H1 (cell line): ENCODE measurements at regions not wholly inside any gene's neighbourhood (a gene's known extent, or its start where the extent isn't known, plus 50 kb on each side); places are given as distances from the start of the nearest gene placed in this dataset.
A peak's percentile ranks its signal among the peaks of the same experiment; 100 is the strongest.

ENCODE experiments used
- CTCF ChIA-PET: fragments of 300-600 bp; sonication (Branson Sonifier 250); formaldehyde crosslinking; loops from one replicate; lab custom pipeline; 2021; ENCODE audit not compliant: partially characterized antibody; lab: Charles Lee
- POLR2A ChIA-PET: fragments of 300-600 bp; sonication (Branson Sonifier 250); formaldehyde crosslinking; loops from one replicate; lab custom pipeline; 2021; ENCODE audit warnings: inconsistent platforms; ENCODE audit not compliant: partially characterized antibody; lab: Charles Lee
- DNase-seq, 2 experiments: peaks; one replicate each; pipeline versions ENCODE4 v3.0.0 to v3.0.0-alpha.2; 2010 to 2022; ENCODE audit warnings: low spot score in 2 of 2, low read depth in 1 of 2, mixed read lengths in 1 of 2
- FAIRE-seq: peaks from 2 replicates; lab custom pipeline; 2011; peaks lifted over from hg19 to GRCh38; lab: Jason Lieb, UNC
- H2AFZ ChIP-seq: 2 replicates; pipeline ENCODE4 v1.8.1; 2012; ENCODE audit warnings: low read length, inconsistent platforms
- H2AK5ac ChIP-seq: 2 replicates; pipeline ENCODE4 v1.6.1; 2013; ENCODE audit warnings: low read depth, low read length
- H2BK120ac ChIP-seq: replicated peaks from 2 replicates; pipeline ENCODE3; 2013; ENCODE audit warnings: low read depth, low read length, inconsistent platforms
- H2BK12ac ChIP-seq: 2 replicates; pipeline ENCODE4 v1.6.1; 2013; ENCODE audit warnings: low read depth, low read length
- H2BK15ac ChIP-seq: 2 replicates; pipeline ENCODE4 v1.6.1; 2013; ENCODE audit warnings: low read length
- H2BK20ac ChIP-seq: 2 replicates; pipeline ENCODE4 v1.6.1; 2013; ENCODE audit warnings: low read length
- H2BK5ac ChIP-seq: 2 replicates; pipeline ENCODE4 v1.6.1; 2013; ENCODE audit warnings: low read depth, low read length
- H3K14ac ChIP-seq: 2 replicates; pipeline ENCODE4 v1.6.1; 2013; ENCODE audit warnings: inconsistent platforms; ENCODE audit not compliant: insufficient read length
- H3K18ac ChIP-seq: 2 replicates; pipeline ENCODE4 v1.6.1; 2013; ENCODE audit warnings: low read length; ENCODE audit errors: extremely low read depth
- H3K23ac ChIP-seq: 2 replicates; pipeline ENCODE4 v1.6.1; 2013; ENCODE audit warnings: inconsistent platforms; ENCODE audit not compliant: insufficient read length
- H3K23me2 ChIP-seq: 2 replicates; pipeline ENCODE4 v1.6.1; 2013; ENCODE audit warnings: low read depth, low read length
- H3K27ac ChIP-seq: 2 replicates; pipeline ENCODE4 v1.6.1; 2011; ENCODE audit warnings: low read depth, low read length, inconsistent platforms
- H3K27me3 ChIP-seq, 4 experiments: replicated peaks in 1 of 4; 1 replicate in 1 of 4; 2 replicates in 3 of 4; pipeline versions ENCODE4 v1.6.1 to v1.8.1; 2011 to 2013; ENCODE audit warnings: low read length in 3 of 4, mild to moderate bottlenecking in 3 of 4, inconsistent platforms in 2 of 4, mixed read lengths in 2 of 4, moderate library complexity in 1 of 4; ENCODE audit not compliant: control insufficient read depth in 3 of 4, insufficient read depth in 3 of 4; ENCODE audit errors: extremely low read depth in 1 of 4
- H3K36me3 ChIP-seq, 4 experiments: 2 replicates each; pipeline versions ENCODE4 v1.6.1 to v1.8.1; 2011 to 2013; ENCODE audit warnings: mild to moderate bottlenecking in 4 of 4, low read length in 3 of 4, moderate library complexity in 2 of 4, control low read depth in 1 of 4, inconsistent platforms in 1 of 4; ENCODE audit not compliant: insufficient read depth in 4 of 4, control insufficient read depth in 2 of 4
- H3K4ac ChIP-seq: replicated peaks from 2 replicates; pipeline ENCODE3; 2013; ENCODE audit warnings: low read length, low read depth, mixed read lengths, inconsistent platforms; ENCODE audit not compliant: insufficient read length
- H3K4me1 ChIP-seq, 4 experiments: replicated peaks in 1 of 4; 1 replicate in 1 of 4; 2 replicates in 3 of 4; pipeline versions ENCODE4 v1.6.1 to v1.8.1; 2011 to 2013; ENCODE audit warnings: low read length in 3 of 4, inconsistent platforms in 2 of 4, mixed read lengths in 1 of 4; ENCODE audit not compliant: insufficient read depth in 4 of 4, control insufficient read depth in 3 of 4
- H3K4me2 ChIP-seq, 2 experiments: 2 replicates each; pipeline versions ENCODE4 v1.6.1 to v1.8.1; 2011 to 2013; ENCODE audit warnings: low read depth in 2 of 2, low read length in 2 of 2, control low read depth in 1 of 2, inconsistent platforms in 1 of 2, mild to moderate bottlenecking in 1 of 2; ENCODE audit not compliant: insufficient read depth in 1 of 2
- H3K4me3 ChIP-seq, 4 experiments: fragments of 200-600, 300-600 bp in 1 of 4; sonication (generic), shearing (Covaris generic), sonication (Bioruptor Twin) in 1 of 4; 2 replicates each; pipeline versions ENCODE4 v1.5.1 to v1.8.1; 2011 to 2016; ENCODE audit warnings: low read length in 4 of 4, low read depth in 3 of 4, control low read depth in 2 of 4, inconsistent platforms in 2 of 4, mild to moderate bottlenecking in 2 of 4, mixed read lengths in 1 of 4, moderate library complexity in 1 of 4; ENCODE audit not compliant: insufficient read depth in 2 of 4; ENCODE audit errors: extremely low read depth in 1 of 4
- H3K56ac ChIP-seq: replicated peaks from 2 replicates; pipeline ENCODE3; 2013; ENCODE audit warnings: low read depth, mild to moderate bottlenecking, mixed read lengths, low read length, inconsistent platforms; ENCODE audit not compliant: insufficient read length
- H3K79me1 ChIP-seq: 2 replicates; pipeline ENCODE4 v1.6.1; 2013; ENCODE audit warnings: low read depth, low read length, control low read depth
- H3K79me2 ChIP-seq, 2 experiments: 2 replicates each; pipeline versions ENCODE4 v1.6.1 to v1.8.1; 2012 to 2013; ENCODE audit warnings: low read length in 2 of 2, mild to moderate bottlenecking in 2 of 2, inconsistent platforms in 1 of 2; ENCODE audit not compliant: insufficient read depth in 2 of 2, control insufficient read depth in 1 of 2
- H3K9ac ChIP-seq, 4 experiments: replicated peaks in 1 of 4; 1 replicate in 1 of 4; 2 replicates in 3 of 4; pipeline versions ENCODE4 v1.6.1 to v1.8.1; 2011 to 2013; ENCODE audit warnings: low read depth in 3 of 4, low read length in 3 of 4, control low read depth in 2 of 4, mild to moderate bottlenecking in 2 of 4, moderate library complexity in 2 of 4, inconsistent platforms in 1 of 4; ENCODE audit errors: extremely low read depth in 1 of 4
- H3K9me3 ChIP-seq, 2 experiments: 2 replicates each; pipeline versions ENCODE4 v1.6.1 to v1.8.1; 2012 to 2013; ENCODE audit warnings: mild to moderate bottlenecking in 2 of 2, moderate library complexity in 2 of 2, control low read depth in 1 of 2, inconsistent platforms in 1 of 2, low read depth in 1 of 2, low read length in 1 of 2, mixed read lengths in 1 of 2; ENCODE audit not compliant: insufficient read depth in 2 of 2
- H4K20me1 ChIP-seq, 2 experiments: replicated peaks in 1 of 2; 2 replicates each; pipeline versions ENCODE3 to v1.8.1; 2011 to 2013; ENCODE audit warnings: inconsistent platforms in 2 of 2, low read length in 2 of 2, mild to moderate bottlenecking in 1 of 2; ENCODE audit not compliant: insufficient read depth in 2 of 2, control insufficient read depth in 1 of 2
- H4K5ac ChIP-seq: 2 replicates; pipeline ENCODE4 v1.6.1; 2013; ENCODE audit warnings: low read length, low read depth, mixed read lengths, inconsistent platforms; ENCODE audit not compliant: insufficient read length
- H4K8ac ChIP-seq: 2 replicates; pipeline ENCODE4 v1.8.0; 2013; ENCODE audit warnings: mild to moderate bottlenecking, moderate library complexity, low read length, inconsistent platforms; ENCODE audit not compliant: insufficient read depth; ENCODE audit errors: extremely low read depth
- H4K91ac ChIP-seq: replicated peaks from 2 replicates; pipeline ENCODE3; 2013; ENCODE audit warnings: low read length, mixed read lengths, inconsistent platforms; ENCODE audit not compliant: insufficient read length
- ASH2L ChIP-seq: fragments of 200-600, 300-600 bp; sonication (generic); IDR thresholded peaks from one replicate; pipeline ENCODE4 v1.7.1; 2017; ENCODE audit warnings: low read length
- BCL11A ChIP-seq, 2 experiments: IDR thresholded peaks; one replicate each; pipeline ENCODE4 v1.6.1; 2011; ENCODE audit warnings: low read depth in 2 of 2, low read length in 2 of 2, mild to moderate bottlenecking in 2 of 2
- EZH2 ChIP-seq: fragments of 200-600 bp; sonication (generic); IDR thresholded peaks from 2 replicates; pipeline ENCODE4 v1.7.1; 2012; ENCODE audit warnings: low read depth, mild to moderate bottlenecking, moderate library complexity, low read length, inconsistent platforms; ENCODE audit not compliant: severe bottlenecking
- MAFK ChIP-seq: IDR thresholded peaks from 2 replicates; pipeline ENCODE4 v1.6.1; 2012; ENCODE audit warnings: low read depth, mild to moderate bottlenecking, improper control_type of control experiment, low read length
- NANOG ChIP-seq: IDR thresholded peaks from 2 replicates; pipeline ENCODE4 v1.6.1; 2011; ENCODE audit warnings: low read length, low read depth, mild to moderate bottlenecking, inconsistent platforms; ENCODE audit not compliant: insufficient read depth, poor library complexity, severe bottlenecking
- RBBP5 ChIP-seq: IDR thresholded peaks from 2 replicates; pipeline ENCODE4 v1.7.1; 2012; ENCODE audit warnings: low read depth, mild to moderate bottlenecking, inconsistent platforms, low read length, moderate library complexity, borderline replicate concordance
- SIRT6 ChIP-seq: IDR thresholded peaks from one replicate; pipeline ENCODE4 v1.7.1; 2012; ENCODE audit warnings: low read length, inconsistent platforms
- SRF ChIP-seq: IDR thresholded peaks from 2 replicates; pipeline ENCODE4 v1.6.1; 2011; ENCODE audit warnings: mild to moderate bottlenecking, low read depth, low read length, moderate library complexity
- TCF12 ChIP-seq: IDR thresholded peaks from 2 replicates; pipeline ENCODE4 v1.6.1; 2011; ENCODE audit warnings: low read depth, mild to moderate bottlenecking, low read length
- WGBS, 2 experiments: shearing (Covaris generic) in 1 of 2; methylation state at CpG; one replicate each; pipeline versions ENCODE4 v1.1.6 to v1.1.7; 2013 to 2015; ENCODE audit warnings: low lambda C conversion rate in 2 of 2, mixed read lengths in 2 of 2, inconsistent platforms in 1 of 2, low coverage in 1 of 2, missing lambda C conversion rate in 1 of 2; ENCODE audit not compliant: insufficient replicate concordance in 2 of 2, insufficient coverage in 1 of 2, insufficient read length in 1 of 2; ENCODE audit errors: extremely low coverage in 1 of 2, missing lambda C conversion rate in 1 of 2; 5-methylcytosine and 5-hydroxymethylcytosine counted together

- no peak overlapping the region for H3K4me2 ChIP-seq
- no peak overlapping the region for H4K5ac ChIP-seq
- H3K9me3 ChIP-seq: no peaks in the 10 kb centered on the region
- no peak overlapping the region for H3K14ac ChIP-seq
- H4K91ac ChIP-seq: no peak overlapping the region
- no peak overlapping the region for H4K8ac ChIP-seq
- no peak overlapping the region for H2AK5ac ChIP-seq
- H2BK5ac ChIP-seq: 0 out of 2 replicates have a peak overlapping the region, but pooled peaks have one; percentile 16
- ChIA-PET POLR2A (no interaction called here), CTCF (interaction anchor here (1.7 kb wide), 1 partner anchor 233 kb away, joined by 4 read pairs; no protein-coding TSS in a partner anchor)
- no peak overlapping the region for H3K4ac ChIP-seq
- 93% methylated on average over 1 of the region's 1 CpG; no CpG with 5 or more reads in 1 of the 2 experiments for WGBS, 2 experiments
- TF ChIP-seq SIRT6 (no peak), RBBP5 (no peak), ASH2L (no peak), TCF12 (no peak), BCL11A (IDR thresholded peaks at IDR 0.05; ENCODE audit: low read depth in 2 of 2, low read length in 2 of 2) (no peak), NANOG (no peak), EZH2 (no peak), SRF (no peak), MAFK (no peak)
- no peak overlapping the region for H3K56ac ChIP-seq
- H3K79me1 ChIP-seq: no peaks in the 10 kb centered on the region
- 0 out of 2 replicates have a peak overlapping the region, but pooled peaks have one; percentile 39 for H2BK12ac ChIP-seq
- no peak overlapping the region for H3K18ac ChIP-seq
- H3K23ac ChIP-seq: no peak overlapping the region
- no peak overlapping the region for H3K9ac ChIP-seq
- H3K36me3 ChIP-seq: no peaks in the 10 kb centered on the region
- no peak overlapping the region for H3K4me3 ChIP-seq
- H3K27ac ChIP-seq: no peak overlapping the region
- FAIRE-seq: no peak
- H4K20me1 ChIP-seq: no peaks in the 10 kb centered on the region
- no peak for DNase-seq
- H3K79me2 ChIP-seq: no peaks in the 10 kb centered on the region
- no peaks in the 10 kb centered on the region for H3K27me3 ChIP-seq
- no peak overlapping the region for H2AFZ ChIP-seq
- H2BK20ac ChIP-seq: no peak overlapping the region
- peaks cover 0 to 4% (median 0%) of the 10 kb centered on the region in 4 experiments; a peak in 1 of 7 replicates for H3K4me1 ChIP-seq
- no peaks in the 10 kb centered on the region for H3K23me2 ChIP-seq
- no peak overlapping the region for H2BK120ac ChIP-seq
- no peak overlapping the region for H2BK15ac ChIP-seq
Measured at GRCh38 chr12:47303995-47304560, 224.3 kb upstream of the AMIGO2 start.
